ENCODE measurements at regions not wholly inside any gene's neighbourhood (a gene's known extent, or its start where the extent isn't known, plus 50 kb on each side); places are given as distances from the start of the nearest gene placed in this dataset.
A peak's percentile ranks its signal among the peaks of the same experiment; 100 is the strongest.

GRCh38 chr12:13288937-13289652 lies 92.6 kb downstream of the EMP1 start:
- no peak for DNase-seq (ENCODE audit: low spot score)

- no peak for DNase-seq (ENCODE audit: low spot score)
These were observed 92.0 kb downstream of the EMP1 start for GRCh38 chr12:13288501-13288900.

- DNase-seq (ENCODE audit: low spot score), result no peak
These were observed 87.3 kb downstream of the EMP1 start for GRCh38 chr12:13283867-13284266.

GRCh38 chr12:13282861-13283260 lies 86.3 kb downstream of the EMP1 start:
- no peak for DNase-seq (ENCODE audit: low spot score)

- DNase-seq (ENCODE audit: low spot score), result peak; percentile 95
These were observed 81.8 kb downstream of the EMP1 start for GRCh38 chr12:13278249-13278787.

- DNase-seq (ENCODE audit: low spot score), result no peak
These were observed 80.8 kb downstream of the EMP1 start for GRCh38 chr12:13277293-13277692.

GRCh38 chr12:13275241-13276085 lies 78.9 kb downstream of the EMP1 start:
- DNase-seq (ENCODE audit: low spot score), result no peak

GRCh38 chr12:13273850-13274249 lies 77.3 kb downstream of the EMP1 start:
- no peak for DNase-seq (ENCODE audit: low spot score)

GRCh38 chr12:13273097-13273496 lies 76.6 kb downstream of the EMP1 start:
- DNase-seq (ENCODE audit: low spot score), result no peak

- DNase-seq (ENCODE audit: low spot score), result no peak
These were observed 74.3 kb downstream of the EMP1 start for GRCh38 chr12:13270817-13271216.
